Astrocyte of the cerebellum (primary cell): ENCODE measurements at regions not wholly inside any gene's neighbourhood (a gene's known extent, or its start where the extent isn't known, plus 50 kb on each side); places are given as distances from the start of the nearest gene placed in this dataset.
"Not testable (repeated sequence)": the region's sequence is repeated elsewhere in the genome, so short reads cannot be mapped to it uniquely, and the experiment has no call there.

Experiments
- DNase-seq: peaks from one replicate; pipeline ENCODE4 v3.0.0-alpha.2; 2011; ENCODE audit warnings: low read depth
- H3K4me3 ChIP-seq: 2 replicates; pipeline ENCODE4 v1.5.1; 2011; ENCODE audit warnings: mild to moderate bottlenecking, low read depth, low read length, moderate library complexity
- CTCF ChIP-seq: IDR thresholded peaks from 2 replicates; pipeline ENCODE4 v1.5.1; 2012; ENCODE audit warnings: low read length, low read depth, moderate library complexity, mild to moderate bottlenecking; ENCODE audit errors: missing control alignments
- in situ Hi-C: cut with HindIII; loops from 2 replicates; pipeline ENCODE4 v1.10.0; 2017; ENCODE audit warnings: low sequenced_read_pairs

DNA sequence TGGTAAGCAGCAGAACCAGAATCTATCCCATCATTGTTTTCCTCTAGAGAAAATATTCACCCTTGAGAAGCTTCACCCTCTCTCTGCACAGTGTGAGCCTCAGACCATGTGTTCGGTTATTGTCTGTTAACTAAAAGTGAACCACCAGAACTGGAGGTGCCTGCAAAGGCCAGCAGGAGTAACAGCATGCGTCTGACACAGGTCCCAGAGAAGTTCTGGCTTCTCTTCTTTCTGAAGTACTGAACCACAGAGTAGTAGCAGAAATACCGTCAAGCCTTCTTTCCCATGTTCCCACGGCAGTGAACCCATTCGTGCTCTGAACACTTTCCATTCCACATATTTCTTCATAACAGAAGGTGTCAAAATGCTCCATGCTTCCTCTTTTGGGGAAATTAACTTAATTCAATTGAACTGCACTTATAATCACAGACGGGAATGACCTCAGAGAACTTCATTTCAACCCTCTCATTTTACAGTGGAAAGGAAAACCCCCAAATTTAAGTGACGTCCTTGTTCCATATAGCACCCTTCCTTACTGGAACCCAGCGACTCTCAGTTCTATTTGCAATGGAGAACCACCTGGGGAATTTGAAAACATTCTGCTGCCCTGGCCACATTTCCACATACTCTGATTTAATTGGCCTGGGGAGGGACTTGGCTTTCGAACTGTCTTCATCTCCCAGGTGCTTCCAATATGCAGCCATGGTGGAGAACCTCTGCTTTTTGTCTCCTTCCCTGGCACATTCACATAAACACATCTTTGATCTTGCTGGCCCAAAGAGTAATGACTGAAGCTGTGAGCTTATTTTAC is 519.1 kb downstream of the RNF144A start:
- no peak overlapping the region for H3K4me3 ChIP-seq
- TF ChIP-seq CTCF: no peak
- no peak for DNase-seq
- in situ Hi-C loops: no loop called here

DNA sequence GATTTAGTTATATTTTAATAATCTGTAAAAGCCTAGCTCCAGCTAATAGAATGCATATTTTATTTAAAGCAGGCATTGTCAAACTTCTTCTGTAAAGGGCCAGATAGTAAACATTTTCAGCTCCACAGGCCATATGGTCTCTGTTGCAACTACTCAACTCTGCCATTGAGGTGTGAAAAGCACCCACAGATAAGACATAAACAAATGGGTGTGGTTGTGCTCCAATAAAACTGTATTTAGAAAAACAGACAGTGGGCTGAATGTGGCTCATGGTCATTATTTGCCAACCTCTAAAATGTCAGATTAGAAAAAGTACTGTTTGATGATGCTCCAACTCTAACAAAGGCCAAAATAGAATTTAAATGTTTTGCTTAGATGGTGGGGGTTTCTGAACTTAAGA is 519.9 kb downstream of the RNF144A start:
- no peak for DNase-seq
- in situ Hi-C loops: no loop called here
- TF ChIP-seq CTCF: no peak
- H3K4me3 ChIP-seq: no peak overlapping the region

DNA sequence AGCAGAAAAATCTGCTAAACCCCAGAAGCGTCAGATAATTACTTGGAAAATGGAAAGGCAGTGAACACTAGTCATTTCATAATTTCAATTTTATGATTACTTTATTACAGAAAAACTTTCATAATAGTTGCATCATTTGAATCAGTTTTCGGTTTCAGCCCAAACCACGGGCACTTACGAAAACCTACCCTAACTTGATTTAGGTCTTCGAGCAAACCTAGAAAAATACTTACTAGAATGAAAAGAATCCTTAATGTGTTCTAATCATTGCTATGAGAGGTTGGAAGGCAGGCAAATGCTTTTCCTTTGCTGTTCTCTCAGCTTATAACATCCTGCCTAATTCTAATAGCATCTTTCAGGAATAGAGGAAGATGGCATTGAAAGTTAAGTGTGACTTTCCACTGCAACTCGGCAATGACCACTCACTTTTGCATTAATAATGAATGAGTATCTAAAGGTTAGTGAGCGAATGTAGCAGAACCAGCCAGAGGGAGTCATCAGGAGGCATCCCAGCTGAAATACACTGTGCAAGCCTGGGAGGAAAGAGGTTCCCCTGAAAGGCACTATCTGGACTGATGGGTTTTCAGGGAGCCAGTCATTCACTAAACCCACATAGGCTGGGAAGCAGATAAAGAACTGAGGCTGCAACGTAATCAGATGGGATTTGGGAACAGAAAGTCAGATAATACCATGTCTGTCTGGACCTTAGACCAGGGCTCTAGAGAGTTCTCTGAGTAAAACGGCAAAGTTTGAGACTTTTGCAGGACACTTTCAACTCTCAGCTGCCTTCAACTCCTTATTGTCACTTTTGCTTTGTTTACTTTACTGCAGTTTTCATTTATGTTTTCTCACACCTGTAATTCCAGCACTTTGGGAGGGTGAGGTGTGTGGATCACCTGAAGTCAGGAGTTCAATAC is 520.8 kb downstream of the RNF144A start:
- no peak for TF ChIP-seq CTCF
- in situ Hi-C loops: no loop called here
- H3K4me3 ChIP-seq: no peak overlapping the region
- no peak for DNase-seq

DNA sequence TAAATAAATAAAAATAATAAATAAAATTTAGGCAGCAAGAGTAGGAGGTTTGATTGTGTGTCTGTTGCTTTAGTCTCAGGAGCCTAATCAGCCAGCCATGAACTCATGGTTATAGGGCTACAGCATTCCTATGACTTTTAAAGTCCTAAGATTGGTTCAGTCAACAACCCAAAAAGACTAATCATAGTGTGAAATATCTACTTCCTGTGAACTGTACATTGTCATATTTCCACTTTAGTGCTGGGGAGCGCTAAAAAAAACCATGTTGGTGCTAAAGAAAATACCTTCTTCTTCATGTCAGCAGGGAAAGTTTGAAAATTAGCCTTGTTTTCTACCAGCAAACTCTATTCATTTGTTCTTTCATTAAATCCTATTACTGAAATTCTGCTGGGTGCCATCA is 521.6 kb downstream of the RNF144A start:
- in situ Hi-C loops: no loop called here
- no peak for TF ChIP-seq CTCF

DNA sequence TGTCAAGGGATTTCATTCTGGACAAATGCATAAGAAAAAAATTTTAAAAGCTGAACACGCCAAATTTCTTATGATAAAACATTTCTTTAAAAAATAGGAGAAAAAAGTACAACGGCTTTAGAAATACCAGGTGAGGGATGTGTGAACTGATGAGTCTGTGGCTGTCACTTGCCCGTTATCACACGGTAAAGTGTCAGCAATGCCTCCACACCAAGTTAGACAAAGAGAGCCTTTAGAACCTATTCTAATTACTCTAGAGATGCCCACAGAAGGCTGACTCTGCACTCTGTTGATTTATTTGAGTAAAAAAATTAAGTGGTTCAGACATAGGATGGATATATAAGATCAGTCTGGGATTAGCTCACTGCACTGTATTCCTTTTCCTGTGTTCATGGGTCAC is 523.8 kb downstream of the RNF144A start:
- H3K4me3 ChIP-seq: no peak overlapping the region
- DNase-seq: no peak
- no peak for TF ChIP-seq CTCF
- in situ Hi-C loops: no loop called here

More for the DNA sequence above, 521.6 kb downstream of the RNF144A start:
- no peak overlapping the region for H3K4me3 ChIP-seq
- DNase-seq: no peak

GRCh38 chr2:7441841-7442240 is 524.6 kb downstream of the RNF144A start:
- H3K4me3 ChIP-seq, DNase-seq, in situ Hi-C loops: not testable (repeated sequence)

DNA sequence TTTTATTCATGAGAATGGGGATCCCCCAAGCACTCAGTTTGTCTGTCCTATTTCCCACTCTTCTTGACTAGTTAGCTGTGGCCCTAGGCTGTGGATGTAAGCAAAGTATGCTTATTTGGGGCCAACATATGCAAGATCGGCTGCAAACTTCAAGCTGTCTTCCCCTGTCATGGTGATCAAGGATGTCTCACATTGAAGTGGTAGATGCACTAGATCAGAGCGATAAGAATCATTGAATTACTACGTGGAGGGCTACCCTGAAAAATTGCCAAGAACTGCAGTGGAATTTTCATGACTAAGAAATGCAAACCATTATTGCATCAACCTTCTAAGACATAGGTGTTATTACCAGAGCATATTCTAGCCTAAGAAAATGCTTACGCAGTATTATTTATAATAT is 527.4 kb downstream of the RNF144A start:
- DNase-seq: no peak
- TF ChIP-seq CTCF: no peak
- no peak overlapping the region for H3K4me3 ChIP-seq
- in situ Hi-C loops: no loop called here
